Stomach (tissue), 4 donors: ENCODE measurements at regions not wholly inside any gene's neighbourhood (a gene's known extent, or its start where the extent isn't known, plus 50 kb on each side); places are given as distances from the start of the nearest gene placed in this dataset.

Experiments
- POLR2A ChIP-seq, 4 donors: fragments of 450-650 bp; IDR thresholded peaks; one replicate each; pipeline ENCODE4 v1.6.1; 2016; ENCODE audit warnings: antibody characterized with exemption in 4 of 4, control low read depth in 2 of 4, mild to moderate bottlenecking in 1 of 4, moderate library complexity in 1 of 4
- TF ChIP-seq, protein P1 (sequence below), 7 experiments: fragments of 450-650 bp in 4 of 7; fragments of 200-600 bp in 3 of 7; sonication (generic) in 3 of 7; IDR thresholded peaks; one replicate each; pipeline ENCODE4 v1.5.1; 2016 to 2019; ENCODE audit warnings: antibody characterized with exemption in 7 of 7, control low read depth in 2 of 7, mild to moderate bottlenecking in 1 of 7

DNA sequence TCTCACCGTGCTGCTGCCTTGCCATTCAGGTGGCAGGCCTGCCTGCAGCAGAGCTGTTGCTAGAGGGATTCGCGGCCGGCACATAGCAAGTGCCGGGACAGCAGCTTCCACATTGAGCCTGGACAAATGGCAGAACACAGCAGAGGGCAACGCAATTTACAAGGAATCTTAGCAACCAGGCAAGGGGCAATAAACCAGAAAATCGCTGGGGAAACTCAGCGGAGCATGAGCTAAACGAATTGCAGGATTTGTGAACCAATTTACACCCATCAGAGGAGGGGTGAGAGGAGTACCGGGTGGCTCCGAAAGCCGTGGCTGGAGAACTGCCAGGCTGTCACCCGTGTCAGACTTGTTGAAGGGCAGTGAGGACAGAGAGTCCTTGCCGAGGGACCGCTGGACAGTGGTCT is 58.6 kb upstream of the LOXL4 start:
- TF ChIP-seq, protein P1, sequence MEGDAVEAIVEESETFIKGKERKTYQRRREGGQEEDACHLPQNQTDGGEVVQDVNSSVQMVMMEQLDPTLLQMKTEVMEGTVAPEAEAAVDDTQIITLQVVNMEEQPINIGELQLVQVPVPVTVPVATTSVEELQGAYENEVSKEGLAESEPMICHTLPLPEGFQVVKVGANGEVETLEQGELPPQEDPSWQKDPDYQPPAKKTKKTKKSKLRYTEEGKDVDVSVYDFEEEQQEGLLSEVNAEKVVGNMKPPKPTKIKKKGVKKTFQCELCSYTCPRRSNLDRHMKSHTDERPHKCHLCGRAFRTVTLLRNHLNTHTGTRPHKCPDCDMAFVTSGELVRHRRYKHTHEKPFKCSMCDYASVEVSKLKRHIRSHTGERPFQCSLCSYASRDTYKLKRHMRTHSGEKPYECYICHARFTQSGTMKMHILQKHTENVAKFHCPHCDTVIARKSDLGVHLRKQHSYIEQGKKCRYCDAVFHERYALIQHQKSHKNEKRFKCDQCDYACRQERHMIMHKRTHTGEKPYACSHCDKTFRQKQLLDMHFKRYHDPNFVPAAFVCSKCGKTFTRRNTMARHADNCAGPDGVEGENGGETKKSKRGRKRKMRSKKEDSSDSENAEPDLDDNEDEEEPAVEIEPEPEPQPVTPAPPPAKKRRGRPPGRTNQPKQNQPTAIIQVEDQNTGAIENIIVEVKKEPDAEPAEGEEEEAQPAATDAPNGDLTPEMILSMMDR (IDR thresholded peaks at IDR 0.05) = no peak
- TF ChIP-seq POLR2A (IDR thresholded peaks at IDR 0.05) = no peak
